ENCODE measurements at regions not wholly inside any gene's neighbourhood (a gene's known extent, or its start where the extent isn't known, plus 50 kb on each side); places are given as distances from the start of the nearest gene placed in this dataset.

DNA sequence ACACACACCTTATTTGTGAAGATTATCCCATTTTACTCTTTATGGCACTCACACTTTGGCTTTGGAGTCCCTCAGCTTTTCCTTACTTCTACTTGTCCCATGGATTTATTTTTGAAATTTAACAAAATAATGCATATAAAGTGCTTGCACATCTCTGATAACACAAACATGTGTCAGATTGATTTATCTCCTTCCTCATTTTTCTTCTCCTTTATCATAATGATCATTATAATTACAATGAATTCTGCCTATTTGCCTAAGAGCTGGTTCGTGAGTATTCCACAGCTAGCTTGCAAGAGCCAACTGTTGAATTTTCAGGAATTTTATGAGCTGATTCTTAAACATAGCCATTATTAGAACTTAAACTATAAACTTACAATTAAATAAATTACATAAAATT, 347.7 kb downstream of the CHSY3 start:
- no peak for TF ChIP-seq ZNF274 (IDR thresholded peaks at IDR 0.05; ENCODE audit: low read depth, low read length)
- no peak for TF ChIP-seq SUZ12 (IDR thresholded peaks at IDR 0.05; ENCODE audit: extremely low read depth, insufficient read depth, insufficient read length)

All from NT2/D1 (cell line).